ENCODE measurements at regions not wholly inside any gene's neighbourhood (a gene's known extent, or its start where the extent isn't known, plus 50 kb on each side); places are given as distances from the start of the nearest gene placed in this dataset.

DNA sequence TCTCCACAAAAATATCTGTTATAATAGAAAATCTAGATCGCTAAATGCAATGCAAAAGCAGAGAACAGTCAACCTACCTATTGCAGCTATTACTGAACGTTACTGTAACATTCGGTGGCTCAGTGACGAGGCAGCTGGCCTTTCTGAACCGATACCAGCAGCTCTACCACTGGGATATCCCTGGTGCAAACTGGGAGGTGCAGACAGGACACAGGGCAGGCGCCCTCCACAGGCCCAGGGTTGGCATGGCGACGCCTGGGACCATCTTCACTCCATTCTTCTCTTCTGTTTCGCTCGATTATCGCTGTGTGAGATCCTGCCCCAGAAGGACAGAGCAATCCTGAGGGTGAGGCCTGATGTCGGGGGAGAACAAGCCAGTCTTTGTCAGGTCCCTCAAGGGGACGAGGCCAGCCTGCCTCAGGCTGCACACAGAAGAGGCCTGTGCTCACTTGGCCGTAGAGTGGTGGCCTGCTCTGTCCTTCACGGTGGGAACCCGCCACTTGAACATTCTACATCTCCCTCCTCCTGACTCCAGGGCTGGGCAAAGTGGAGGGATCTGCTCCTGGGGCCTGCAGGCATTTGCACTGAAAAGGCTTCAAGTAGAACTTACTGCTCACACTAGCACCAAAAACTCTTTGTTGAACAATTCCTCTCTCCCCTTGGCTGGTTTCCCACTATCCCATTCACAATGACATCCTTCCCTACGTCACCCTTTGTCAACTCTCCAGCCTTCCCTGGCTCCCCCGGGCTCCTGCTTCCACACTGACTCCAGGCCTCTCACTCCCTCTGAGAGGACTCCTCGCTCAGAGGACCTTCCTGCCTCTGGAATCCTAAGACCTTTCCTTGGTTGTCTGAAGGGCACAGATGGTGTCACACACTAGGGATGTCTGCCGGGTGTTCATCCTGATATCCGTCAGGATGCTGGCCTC is 49.7 kb downstream of the CYRIA start:
- DNase-seq (ENCODE audit: extremely low read depth in 1 of 2, low read depth in 1 of 2) = no peak

DNA sequence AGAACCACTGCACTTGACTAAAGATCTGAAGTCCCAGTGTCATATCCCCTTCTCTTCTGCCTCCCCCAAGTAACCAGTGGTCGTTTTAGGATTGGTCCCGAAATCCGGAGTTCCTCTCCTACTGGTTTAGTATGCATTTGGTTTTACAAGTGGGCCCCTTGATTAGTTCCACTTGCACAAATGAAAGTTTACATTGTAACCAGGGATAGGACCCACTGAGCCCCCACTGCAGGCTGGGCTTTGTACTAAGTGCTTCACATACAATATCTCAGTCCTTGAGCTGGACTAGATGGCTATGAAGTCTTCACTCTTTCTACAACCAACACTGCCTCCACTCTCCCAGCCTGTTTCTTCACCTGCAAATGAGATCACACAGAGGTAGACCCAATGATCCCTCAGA is 50.4 kb downstream of the CYRIA start:
- no peak for DNase-seq (ENCODE audit: extremely low read depth in 1 of 2, low read depth in 1 of 2)

DNA sequence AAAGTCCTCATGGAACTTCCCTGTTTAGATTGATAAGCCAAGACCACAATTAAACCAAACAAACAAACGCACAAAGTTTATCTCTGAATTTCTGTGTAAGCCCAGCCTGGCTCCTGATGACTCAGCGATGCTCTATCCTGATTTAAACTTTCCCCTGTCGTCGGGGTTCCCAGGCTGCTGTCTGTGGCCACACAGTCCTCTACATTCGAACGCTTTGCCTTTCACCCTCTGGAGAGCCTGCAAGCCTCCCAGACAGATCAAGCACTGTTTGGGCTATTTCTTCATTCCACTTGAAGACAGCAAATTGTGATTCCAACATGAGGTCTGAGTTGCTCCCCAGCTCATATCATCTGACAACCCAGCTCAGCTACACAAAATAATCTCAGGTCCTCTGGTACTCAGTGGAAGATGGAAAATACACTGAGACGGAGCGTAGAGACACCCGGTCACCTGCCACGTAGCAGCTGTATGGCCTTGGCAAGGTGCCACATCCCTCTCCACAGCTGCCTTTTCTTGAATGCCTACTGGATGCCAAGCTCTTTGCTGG is 51.2 kb downstream of the CYRIA start:
- no peak for DNase-seq (ENCODE audit: extremely low read depth in 1 of 2, low read depth in 1 of 2)

DNA sequence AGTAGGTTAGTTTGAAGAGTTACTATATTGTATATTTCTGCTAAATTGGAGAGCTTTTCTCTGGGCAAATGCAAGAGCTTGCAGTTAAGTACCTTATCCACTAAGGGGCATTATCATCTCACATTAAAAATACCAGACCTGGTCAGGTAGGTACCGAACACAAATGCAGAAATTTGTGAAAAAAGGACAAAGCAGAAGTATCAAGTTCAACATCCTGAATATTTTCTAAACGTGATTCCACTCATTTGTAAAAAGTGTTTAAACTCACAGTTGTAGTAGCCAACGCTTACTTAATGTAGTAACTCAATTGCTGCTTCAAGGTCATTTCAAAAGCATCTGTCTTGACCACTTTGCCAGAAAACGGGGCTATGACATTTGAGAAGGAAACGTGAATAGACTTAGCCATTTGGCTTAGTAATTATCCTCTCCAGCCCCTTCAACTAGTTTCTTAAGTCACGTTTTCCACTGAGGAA is 52.1 kb downstream of the CYRIA start:
- no peak for DNase-seq (ENCODE audit: extremely low read depth in 1 of 2, low read depth in 1 of 2)

DNA sequence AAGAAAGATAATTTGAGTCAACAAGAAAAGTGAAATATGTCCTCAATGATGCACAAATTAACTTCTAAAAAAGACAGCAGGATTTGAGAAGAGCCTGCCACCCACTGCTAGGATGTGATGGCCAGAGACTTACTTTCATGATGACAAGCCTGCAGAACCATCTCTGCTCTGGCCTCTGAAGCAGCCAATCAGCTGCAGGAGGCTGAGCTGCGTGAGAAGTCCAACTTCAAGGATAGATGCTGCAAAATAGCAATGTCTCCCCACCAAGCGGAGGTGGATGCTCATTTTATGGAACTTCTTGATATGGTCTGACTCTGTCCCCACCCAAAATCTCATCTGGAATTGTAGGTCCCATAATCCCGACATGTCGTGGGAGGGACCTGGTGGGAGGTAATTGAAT is 53.1 kb downstream of the CYRIA start:
- no peak for DNase-seq (ENCODE audit: extremely low read depth in 1 of 2, low read depth in 1 of 2)

DNA sequence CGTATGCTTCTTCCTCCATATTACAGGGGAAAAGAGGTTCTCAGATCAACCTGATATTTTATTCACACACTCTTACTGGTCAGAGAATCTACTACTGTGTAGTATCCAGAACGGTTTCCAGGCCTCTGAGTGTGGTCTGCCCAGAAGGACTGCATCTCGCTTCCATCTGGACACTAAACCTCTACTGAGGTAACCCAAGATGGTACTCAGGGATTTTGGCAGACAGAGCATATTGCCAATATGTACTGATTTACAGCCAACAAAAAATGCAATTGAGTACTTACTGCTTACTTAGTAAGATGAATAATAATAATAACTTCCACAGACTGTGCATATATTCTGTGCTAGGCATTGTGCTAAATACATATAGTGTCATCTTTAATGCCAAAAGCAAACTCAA is 55.8 kb downstream of the CYRIA start:
- no peak for DNase-seq (ENCODE audit: extremely low read depth in 1 of 2, low read depth in 1 of 2)

DNA sequence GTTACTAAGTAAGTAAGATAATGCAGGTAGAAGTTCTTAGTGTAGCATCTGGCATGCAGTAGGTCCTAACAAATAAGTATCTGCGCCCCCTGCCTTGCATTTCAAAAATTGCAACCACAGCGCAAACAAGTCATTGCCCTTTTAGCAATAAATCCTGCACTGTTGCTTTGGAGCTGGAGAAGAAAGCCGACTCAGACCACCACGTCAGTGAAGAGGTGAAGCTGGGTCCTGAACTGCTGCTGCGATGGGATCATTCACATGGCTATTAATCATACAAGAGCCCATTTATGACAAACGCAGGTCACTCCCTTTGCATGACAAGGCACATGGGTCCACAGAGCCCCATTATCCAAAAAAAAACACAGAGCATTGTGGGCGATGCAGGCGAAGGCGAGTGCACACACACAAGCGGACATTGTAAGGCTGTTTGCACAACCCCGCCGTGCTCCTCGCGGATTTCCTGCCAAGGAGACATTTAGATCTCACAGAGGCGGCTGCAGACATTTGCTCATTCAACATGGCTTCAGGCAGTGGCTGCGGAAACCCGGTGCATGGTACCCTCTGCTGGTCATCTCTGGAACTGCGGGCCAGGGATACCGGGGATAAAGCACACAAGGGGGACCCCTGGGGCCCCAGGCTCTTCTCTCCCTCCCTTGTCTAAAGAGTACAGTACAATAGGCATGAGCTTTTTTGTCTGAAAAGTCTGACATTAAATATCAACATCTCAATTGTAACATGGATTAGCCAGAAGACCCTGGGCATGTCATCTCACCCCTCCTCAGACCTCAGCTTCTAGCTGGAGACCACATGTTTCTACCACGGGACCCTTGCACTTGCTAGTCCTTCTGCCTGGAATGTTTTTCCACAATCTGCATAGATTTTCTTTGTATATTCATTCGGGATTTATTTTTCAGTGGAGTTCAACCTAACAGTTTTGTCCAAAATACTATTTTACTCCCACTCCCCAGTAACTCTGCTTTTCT is 56.7 kb downstream of the CYRIA start:
- peak; percentile 66 to 69 for DNase-seq (ENCODE audit: extremely low read depth in 1 of 2, low read depth in 1 of 2)

DNA sequence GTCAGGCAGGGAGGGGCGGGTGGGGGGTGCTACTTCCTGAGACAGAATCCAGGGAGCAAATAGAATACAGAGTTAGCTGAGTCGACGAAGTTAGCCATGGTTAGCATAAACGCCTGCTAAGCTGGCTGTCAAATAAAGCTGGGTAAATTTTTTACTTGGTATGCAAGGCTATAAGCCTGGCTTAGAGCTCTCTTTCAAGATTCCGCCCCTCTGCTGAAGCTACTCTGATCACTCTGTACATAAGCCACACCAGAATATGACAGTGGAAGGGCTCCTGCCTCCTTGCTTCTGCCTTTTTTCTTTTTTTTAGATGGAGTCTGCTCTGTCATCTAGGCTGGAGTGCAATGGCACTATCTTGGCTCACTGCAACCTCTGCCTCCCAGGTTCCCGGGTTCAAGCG is 58.3 kb downstream of the CYRIA start:
- no peak for DNase-seq (ENCODE audit: extremely low read depth in 1 of 2, low read depth in 1 of 2)

DNA sequence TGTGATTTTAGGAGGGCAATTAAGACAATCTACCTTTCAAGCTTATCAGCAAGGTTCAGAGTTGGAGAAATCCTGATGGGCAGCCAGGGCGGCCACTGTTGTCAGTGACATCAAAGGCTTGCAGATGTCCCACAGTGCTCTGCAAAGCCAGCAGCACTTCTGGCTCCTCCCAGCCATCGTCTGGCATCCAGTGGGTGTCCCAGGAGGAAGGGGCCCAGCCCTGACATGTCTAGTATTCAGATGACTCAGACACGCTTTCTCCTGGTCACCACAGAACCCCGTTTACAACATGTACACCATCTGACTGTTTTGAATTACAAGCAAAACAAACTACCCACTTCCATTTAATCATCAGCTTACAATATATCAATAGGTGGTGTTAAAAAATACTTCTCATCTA is 61.4 kb downstream of the CYRIA start:
- DNase-seq (ENCODE audit: extremely low read depth in 1 of 2, low read depth in 1 of 2) = no peak

DNA sequence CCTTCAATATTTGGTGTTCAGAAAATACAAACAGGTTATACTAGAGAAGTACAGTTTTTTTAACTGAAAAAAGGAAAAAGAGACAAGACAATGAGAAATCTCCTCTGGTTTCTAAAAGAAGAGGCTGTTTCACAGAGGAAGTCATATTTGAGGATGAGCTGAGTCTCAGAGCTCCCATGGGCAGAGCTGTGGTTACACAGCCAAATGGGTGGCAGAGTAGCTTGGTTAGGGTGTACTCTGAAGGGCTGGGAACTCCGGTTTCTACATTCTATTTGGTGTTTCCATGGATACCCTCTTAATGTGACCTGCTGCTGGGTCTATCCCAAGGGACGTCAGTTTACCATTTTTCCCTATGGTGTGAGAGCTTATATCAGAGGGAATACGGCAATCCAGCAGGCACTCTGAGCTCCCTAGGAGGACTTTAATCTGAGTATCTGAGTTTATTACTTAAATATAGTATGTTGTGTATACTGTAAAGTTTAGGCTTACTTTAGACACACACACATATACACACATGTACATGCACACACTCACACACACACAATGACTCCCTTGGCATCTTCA is 74.2 kb downstream of the CYRIA start:
- DNase-seq (ENCODE audit: extremely low read depth in 1 of 2, low read depth in 1 of 2) = no peak

DNA sequence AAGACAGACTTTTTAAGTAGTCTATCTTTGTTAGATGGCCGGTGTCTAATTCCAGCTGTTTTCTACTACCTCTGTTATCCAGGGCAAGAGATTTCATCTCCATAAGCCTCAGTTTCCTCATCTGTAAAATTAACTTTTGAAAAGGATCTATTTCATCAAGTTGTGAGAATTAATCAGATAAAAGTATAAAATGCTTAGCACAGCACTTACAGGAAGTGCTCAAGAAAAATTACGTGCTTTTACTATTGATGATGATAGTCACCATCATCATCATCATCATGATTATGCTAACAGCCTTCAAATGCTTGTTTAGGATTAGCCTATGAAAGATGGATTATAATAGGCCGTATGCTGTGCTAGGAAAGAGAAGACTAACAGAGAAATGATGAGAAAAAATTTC is 76.2 kb downstream of the CYRIA start:
- DNase-seq (ENCODE audit: extremely low read depth in 1 of 2, low read depth in 1 of 2) = no peak

DNA sequence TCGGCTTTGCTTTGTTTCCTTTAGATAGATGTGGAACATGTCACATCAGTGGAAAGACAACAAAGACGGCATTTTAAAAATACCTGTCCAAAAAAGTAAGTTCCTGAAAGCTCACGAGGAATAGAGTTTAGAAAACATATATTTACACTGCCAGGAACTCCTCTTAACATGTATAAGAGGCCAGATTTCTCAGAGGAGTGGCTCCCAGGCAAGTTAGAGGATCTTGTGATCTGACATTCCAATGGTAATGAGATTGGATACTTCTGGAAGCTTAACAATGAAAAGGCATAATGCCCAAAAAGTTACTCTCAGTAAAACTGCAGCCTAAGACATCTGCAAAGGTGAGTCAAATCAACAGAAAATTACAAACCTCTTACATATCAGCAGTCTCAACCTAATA is 77.1 kb downstream of the CYRIA start:
- no peak for DNase-seq (ENCODE audit: extremely low read depth in 1 of 2, low read depth in 1 of 2)

DNA sequence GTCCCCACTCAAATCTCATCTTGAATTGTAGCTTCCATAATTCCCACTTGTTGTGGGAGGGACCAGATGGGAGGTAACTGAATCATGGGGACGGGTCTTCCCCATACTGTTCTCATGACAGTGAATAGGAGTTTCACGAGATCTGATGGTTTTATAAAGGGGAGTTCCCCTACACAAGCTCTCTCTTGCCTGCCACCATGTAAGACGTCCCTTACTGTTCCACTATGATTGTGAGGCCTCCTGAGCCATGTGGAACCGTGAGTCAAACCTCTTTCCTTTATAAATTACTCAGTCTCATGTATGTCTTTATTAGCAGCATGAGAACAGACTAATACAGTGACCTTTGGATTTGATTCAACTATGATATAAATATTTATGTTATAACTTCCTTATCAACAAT is 78.0 kb downstream of the CYRIA start:
- no peak for DNase-seq (ENCODE audit: extremely low read depth in 1 of 2, low read depth in 1 of 2)

DNA sequence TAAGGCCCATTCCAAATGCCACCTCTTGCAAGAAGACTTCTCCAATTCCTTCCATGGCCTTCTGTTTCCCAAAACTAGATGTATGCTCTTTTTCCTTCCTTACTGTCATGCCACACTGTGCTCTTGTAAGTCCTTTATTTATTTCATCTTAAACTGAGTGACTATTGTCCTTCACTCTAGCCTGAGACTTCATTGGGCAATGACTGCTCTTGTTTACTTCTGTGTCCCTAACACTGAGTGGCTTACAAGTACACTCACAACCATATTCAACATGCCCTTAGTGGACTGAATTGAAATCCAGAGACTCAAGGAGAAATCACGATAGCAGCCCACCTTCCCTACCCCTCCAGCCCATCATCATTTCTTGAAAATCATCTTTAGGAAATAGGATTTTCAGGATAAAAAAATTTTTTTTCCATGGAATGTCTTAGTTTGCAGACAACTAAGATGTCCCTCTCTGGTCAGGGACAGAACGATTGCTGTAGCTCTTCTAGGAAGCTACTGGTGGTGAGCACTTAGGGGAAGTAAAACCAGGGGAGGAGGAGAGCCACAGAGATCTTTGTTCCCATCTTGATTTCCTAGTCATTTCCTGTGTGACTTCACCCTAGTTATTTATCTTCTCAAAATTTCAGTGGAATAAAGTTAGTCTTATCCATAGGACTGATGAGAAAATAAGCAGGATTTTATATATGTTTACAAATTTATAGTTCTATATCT is 80.7 kb downstream of the CYRIA start:
- DNase-seq (ENCODE audit: extremely low read depth in 1 of 2, low read depth in 1 of 2) = no peak

DNA sequence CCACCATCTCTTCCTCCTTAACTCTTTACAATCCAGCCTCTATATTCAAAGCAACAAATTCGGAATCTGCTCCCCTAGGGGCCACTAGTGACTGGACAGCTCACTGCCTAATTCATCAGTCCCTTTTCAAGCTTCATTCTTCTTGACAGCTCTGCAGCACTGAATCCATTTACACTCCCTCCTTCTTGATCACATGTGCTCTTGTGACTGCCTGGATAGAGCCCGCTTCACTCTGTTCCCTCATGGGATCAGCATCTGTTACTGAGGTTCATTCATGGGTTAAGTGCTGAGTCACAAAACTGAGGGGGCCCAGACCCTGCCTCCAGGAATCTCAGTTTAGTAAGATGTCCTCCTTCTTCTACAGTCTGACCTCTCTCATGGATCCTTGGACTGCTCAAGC is 81.5 kb downstream of the CYRIA start:
- DNase-seq (ENCODE audit: extremely low read depth in 1 of 2, low read depth in 1 of 2) = no peak

DNA sequence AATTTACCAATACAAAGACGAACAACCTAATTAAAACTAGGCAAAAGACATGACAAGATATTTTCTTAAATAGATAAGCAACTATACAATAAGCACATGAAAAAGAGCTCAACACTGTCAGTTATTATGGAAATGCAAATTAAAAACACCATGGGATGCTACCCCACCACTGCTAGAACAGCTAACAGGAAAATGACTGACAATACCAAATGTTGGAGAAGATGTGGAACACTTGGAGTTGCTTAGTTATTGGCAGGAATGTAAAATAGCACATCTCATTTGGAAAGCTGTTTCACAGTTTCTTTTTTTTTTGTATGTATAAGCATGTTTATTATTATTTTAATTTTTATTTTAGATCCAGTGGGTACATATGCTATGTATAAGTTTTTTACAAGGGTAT is 84.4 kb downstream of the CYRIA start:
- no peak for DNase-seq (ENCODE audit: extremely low read depth in 1 of 2, low read depth in 1 of 2)

DNA sequence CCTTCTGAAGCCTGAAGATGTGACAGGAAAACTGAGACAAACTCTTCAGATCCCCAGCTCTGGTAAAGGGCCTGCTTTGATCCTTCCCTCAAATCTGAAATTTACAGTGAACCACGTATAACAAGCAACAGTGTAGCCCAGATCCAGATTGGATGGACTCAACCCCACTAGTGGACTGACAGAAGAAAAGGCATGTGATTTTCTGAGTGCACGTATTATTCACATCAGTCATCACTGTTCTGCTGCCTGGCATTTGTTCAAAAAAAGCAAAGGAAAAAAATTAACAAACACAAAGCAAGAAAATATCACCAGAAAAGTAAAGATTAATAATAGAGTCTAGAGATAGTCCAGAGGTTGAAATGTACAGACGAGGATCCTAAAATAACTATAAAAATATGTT is 87.6 kb downstream of the CYRIA start:
- DNase-seq (ENCODE audit: extremely low read depth in 1 of 2, low read depth in 1 of 2) = no peak

DNA sequence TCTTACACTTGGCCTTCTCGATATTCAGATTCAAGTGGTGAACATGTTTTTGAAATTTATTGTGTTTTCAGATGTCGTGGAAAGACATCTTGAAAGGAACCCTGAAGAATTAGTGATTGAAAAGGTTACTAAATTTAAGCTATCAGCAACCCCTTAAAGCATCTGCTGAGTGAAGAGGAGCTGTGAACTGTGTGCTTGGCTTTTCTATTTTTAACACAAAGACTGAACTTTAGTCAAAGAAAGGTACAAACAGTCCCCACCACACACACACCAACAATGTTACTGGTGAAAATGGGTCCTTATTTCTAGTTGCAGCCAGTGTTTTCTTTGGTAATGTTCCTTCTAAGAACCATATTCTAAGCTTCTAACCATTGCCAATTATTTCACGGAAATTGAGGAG is 95.1 kb downstream of the CYRIA start:
- no peak for DNase-seq (ENCODE audit: extremely low read depth in 1 of 2, low read depth in 1 of 2)

DNA sequence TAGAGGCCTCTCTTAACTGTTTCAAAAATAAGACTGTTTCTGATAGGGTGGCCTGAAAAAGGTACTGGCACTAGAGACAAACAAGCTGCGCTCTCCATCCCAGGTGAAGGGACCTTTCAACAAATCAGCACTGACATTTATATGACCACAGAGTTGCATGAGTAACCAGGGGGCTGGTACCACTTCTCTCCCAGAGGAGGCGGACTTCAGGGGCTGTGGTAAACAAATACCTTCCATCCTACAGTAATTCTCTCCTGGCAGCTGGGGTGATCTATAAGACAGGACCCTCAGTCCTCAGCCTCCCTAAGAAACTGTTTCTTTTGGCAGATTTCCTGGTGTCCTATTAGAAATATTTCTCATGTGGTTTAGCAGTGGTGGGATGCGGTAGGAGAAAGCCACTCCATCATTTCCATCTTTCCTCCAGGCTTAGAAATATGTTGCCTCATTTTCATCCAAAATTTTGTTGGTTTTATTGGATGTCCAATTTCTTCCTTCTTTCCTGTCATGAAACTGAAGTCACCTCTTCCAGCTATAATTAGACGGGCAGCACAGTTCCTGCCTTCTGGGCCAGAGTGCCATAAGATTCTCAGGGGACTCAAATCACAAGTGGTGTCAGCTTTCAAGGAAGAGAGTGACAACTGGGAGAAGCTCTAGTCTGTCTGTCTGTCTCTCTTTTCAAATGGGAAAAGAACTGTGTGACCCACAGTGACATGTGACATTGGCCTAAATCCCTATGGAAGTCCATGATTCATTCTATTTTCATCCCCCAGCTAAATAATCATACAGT is 96.4 kb downstream of the CYRIA start:
- no peak for DNase-seq (ENCODE audit: extremely low read depth in 1 of 2, low read depth in 1 of 2)

DNA sequence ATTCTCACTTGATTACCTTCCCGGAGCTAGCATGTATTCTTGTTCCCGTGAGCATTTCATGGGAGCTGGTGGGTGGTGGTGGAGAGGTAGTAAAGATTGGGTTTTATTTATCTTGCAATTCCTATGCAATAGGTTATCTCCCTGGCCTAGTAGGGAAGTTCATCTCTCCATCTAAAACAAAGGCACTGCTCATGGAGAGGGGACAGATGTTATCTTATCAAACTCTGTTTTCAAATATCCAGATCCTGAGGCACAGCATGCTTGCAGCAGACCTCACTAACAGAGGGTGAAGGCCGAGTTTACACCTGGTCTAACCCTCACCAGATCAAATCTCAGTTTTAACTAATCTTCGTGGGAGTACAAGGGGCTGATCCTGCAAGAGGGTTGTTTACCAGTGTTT is 98.9 kb downstream of the CYRIA start:
- DNase-seq (ENCODE audit: extremely low read depth in 1 of 2, low read depth in 1 of 2) = no peak

All from stimulated activated CD8-positive, alpha-beta memory T cell treated with anti-CD3 and anti-CD28 coated beads, Interleukin-7, amount 100 ng/mL, for 48 hours (primary cell).